ENCODE measurements at regions not wholly inside any gene's neighbourhood (a gene's known extent, or its start where the extent isn't known, plus 50 kb on each side); places are given as distances from the start of the nearest gene placed in this dataset.
"Not testable (repeated sequence)": the region's sequence is repeated elsewhere in the genome, so short reads cannot be mapped to it uniquely, and the experiment has no call there.

GRCh38 chr5:126115059-126115629 lies 308.1 kb upstream of the GRAMD2B start:
- DNase-seq (ENCODE audit: extremely low spot score) = no peak
- H3K27ac ChIP-seq (ENCODE audit: low read depth) = no peak overlapping the region
- no peaks in the 10 kb centered on the region for H3K36me3 ChIP-seq (ENCODE audit: insufficient read depth)
- no peak overlapping the region for H3K4me3 ChIP-seq (ENCODE audit: low read depth, low read length)
- 70% methylated on average over 2 of the region's 2 CpGs for whole genome bisulfite sequencing
- H3K4me1 ChIP-seq (ENCODE audit: insufficient read depth) = no peaks in the 10 kb centered on the region

GRCh38 chr5:126117044-126117443 lies 306.2 kb upstream of the GRAMD2B start:
- H3K4me3 ChIP-seq (ENCODE audit: low read depth, low read length) = no peak overlapping the region
- 32% methylated on average over 1 of the region's 1 CpG for WGBS
- no peaks in the 10 kb centered on the region for H3K4me1 ChIP-seq (ENCODE audit: insufficient read depth)
- no peaks in the 10 kb centered on the region for H3K36me3 ChIP-seq (ENCODE audit: insufficient read depth)
- H3K27ac ChIP-seq (ENCODE audit: low read depth) = no peak overlapping the region
- no peak for DNase-seq (ENCODE audit: extremely low spot score)

- Histone ChIP-seq H3K27ac (ENCODE audit: low read depth) (no peak overlapping the region), H3K4me1 (ENCODE audit: insufficient read depth) (no peaks in the 10 kb centered on the region), H3K4me3 (ENCODE audit: low read depth, low read length) (no peak overlapping the region), H3K36me3 (ENCODE audit: insufficient read depth) (no peaks in the 10 kb centered on the region)
- no peak for DNase-seq (ENCODE audit: extremely low spot score)
- WGBS = 84% methylated on average over 4 of the region's 4 CpGs
Observed at GRCh38 chr5:126119887-126120442, 303.2 kb upstream of the GRAMD2B start.

GRCh38 chr5:126120939-126121338 lies 302.3 kb upstream of the GRAMD2B start:
- no peak overlapping the region for H3K27ac ChIP-seq (ENCODE audit: low read depth)
- 95% methylated on average over 1 of the region's 1 CpG for WGBS
- no peaks in the 10 kb centered on the region for H3K36me3 ChIP-seq (ENCODE audit: insufficient read depth)
- no peak overlapping the region for H3K4me3 ChIP-seq (ENCODE audit: low read depth, low read length)
- H3K4me1 ChIP-seq (ENCODE audit: insufficient read depth) = no peaks in the 10 kb centered on the region
- DNase-seq (ENCODE audit: extremely low spot score) = no peak

- no peaks in the 10 kb centered on the region for H3K4me1 ChIP-seq (ENCODE audit: insufficient read depth)
- no peak overlapping the region for H3K4me3 ChIP-seq (ENCODE audit: low read depth, low read length)
- no peaks in the 10 kb centered on the region for H3K36me3 ChIP-seq (ENCODE audit: insufficient read depth)
- WGBS = 78% methylated on average over 4 of the region's 4 CpGs
- DNase-seq (ENCODE audit: extremely low spot score) = no peak
- no peak overlapping the region for H3K27ac ChIP-seq (ENCODE audit: low read depth)
Observed at GRCh38 chr5:126122942-126123341, 300.3 kb upstream of the GRAMD2B start.

GRCh38 chr5:126124706-126125345 lies 298.4 kb upstream of the GRAMD2B start:
- no peaks in the 10 kb centered on the region for H3K4me1 ChIP-seq (ENCODE audit: insufficient read depth)
- 75% methylated on average over 4 of the region's 4 CpGs for WGBS
- DNase-seq (ENCODE audit: extremely low spot score) = no peak
- H3K36me3 ChIP-seq (ENCODE audit: insufficient read depth) = no peaks in the 10 kb centered on the region
- H3K4me3 ChIP-seq (ENCODE audit: low read depth, low read length) = no peak overlapping the region
- H3K27ac ChIP-seq (ENCODE audit: low read depth) = no peak overlapping the region

GRCh38 chr5:126125407-126125806 lies 297.8 kb upstream of the GRAMD2B start:
- H3K4me1 ChIP-seq (ENCODE audit: insufficient read depth) = no peaks in the 10 kb centered on the region
- H3K4me3 ChIP-seq (ENCODE audit: low read depth, low read length) = no peak overlapping the region
- no peak overlapping the region for H3K27ac ChIP-seq (ENCODE audit: low read depth)
- 88% methylated on average over 2 of the region's 2 CpGs for WGBS
- no peaks in the 10 kb centered on the region for H3K36me3 ChIP-seq (ENCODE audit: insufficient read depth)
- DNase-seq (ENCODE audit: extremely low spot score) = no peak

- 77% methylated on average over 4 of the region's 4 CpGs for WGBS
- DNase-seq (ENCODE audit: extremely low spot score) = no peak
- no peak overlapping the region for H3K27ac ChIP-seq (ENCODE audit: low read depth)
- no peak overlapping the region for H3K4me3 ChIP-seq (ENCODE audit: low read depth, low read length)
- no peaks in the 10 kb centered on the region for H3K36me3 ChIP-seq (ENCODE audit: insufficient read depth)
- H3K4me1 ChIP-seq (ENCODE audit: insufficient read depth) = no peaks in the 10 kb centered on the region
Observed at GRCh38 chr5:126126574-126126973, 296.6 kb upstream of the GRAMD2B start.

- WGBS = 90% methylated on average over 2 of the region's 2 CpGs
- H3K27ac ChIP-seq (ENCODE audit: low read depth) = not testable (repeated sequence)
Observed at GRCh38 chr5:126127371-126127770, 295.8 kb upstream of the GRAMD2B start.

GRCh38 chr5:126129431-126129830 lies 293.8 kb upstream of the GRAMD2B start:
- H3K4me3 ChIP-seq (ENCODE audit: low read depth, low read length) = no peak overlapping the region
- no peak overlapping the region for H3K27ac ChIP-seq (ENCODE audit: low read depth)
- H3K4me1 ChIP-seq (ENCODE audit: insufficient read depth) = no peaks in the 10 kb centered on the region
- no peaks in the 10 kb centered on the region for H3K36me3 ChIP-seq (ENCODE audit: insufficient read depth)
- no peak for DNase-seq (ENCODE audit: extremely low spot score)
- whole genome bisulfite sequencing = 71% methylated on average over 2 of the region's 2 CpGs

More at GRCh38 chr5:126127371-126127770, 295.8 kb upstream of the GRAMD2B start:
- DNase-seq (ENCODE audit: extremely low spot score); H3K4me1 ChIP-seq (ENCODE audit: insufficient read depth); H3K4me3 ChIP-seq (ENCODE audit: low read depth, low read length); H3K36me3 ChIP-seq (ENCODE audit: insufficient read depth): not testable (repeated sequence)

GRCh38 chr5:126133424-126133823 lies 289.8 kb upstream of the GRAMD2B start:
- Histone ChIP-seq H3K36me3 (ENCODE audit: insufficient read depth) (no peaks in the 10 kb centered on the region), H3K27ac (ENCODE audit: low read depth) (no peak overlapping the region), H3K4me1 (ENCODE audit: insufficient read depth) (no peaks in the 10 kb centered on the region), H3K4me3 (ENCODE audit: low read depth, low read length) (no peak overlapping the region)
- DNase-seq (ENCODE audit: extremely low spot score) = no peak
- WGBS = 78% methylated on average over 1 of the region's 1 CpG

GRCh38 chr5:126137891-126138280 lies 285.3 kb upstream of the GRAMD2B start:
- no peak for DNase-seq (ENCODE audit: extremely low spot score)
- no peak overlapping the region for H3K4me3 ChIP-seq (ENCODE audit: low read depth, low read length)
- WGBS = 43% methylated on average over 2 of the region's 2 CpGs

GRCh38 chr5:126138281-126138931 lies 284.8 kb upstream of the GRAMD2B start:
- Histone ChIP-seq H3K36me3 (ENCODE audit: insufficient read depth) (no peaks in the 10 kb centered on the region), H3K4me3 (ENCODE audit: low read depth, low read length) (no peak overlapping the region), H3K27ac (ENCODE audit: low read depth) (no peak overlapping the region), H3K4me1 (ENCODE audit: insufficient read depth) (no peaks in the 10 kb centered on the region)
- DNase-seq (ENCODE audit: extremely low spot score) = no peak
- 48% methylated on average over 3 of the region's 3 CpGs for WGBS

More at GRCh38 chr5:126137891-126138280, 285.3 kb upstream of the GRAMD2B start:
- Histone ChIP-seq H3K36me3 (ENCODE audit: insufficient read depth) (no peaks in the 10 kb centered on the region), H3K27ac (ENCODE audit: low read depth) (no peak overlapping the region), H3K4me1 (ENCODE audit: insufficient read depth) (no peaks in the 10 kb centered on the region)

GRCh38 chr5:126139086-126139485 lies 284.1 kb upstream of the GRAMD2B start:
- Histone ChIP-seq H3K4me1 (ENCODE audit: insufficient read depth) (no peaks in the 10 kb centered on the region), H3K27ac (ENCODE audit: low read depth) (no peak overlapping the region), H3K36me3 (ENCODE audit: insufficient read depth) (no peaks in the 10 kb centered on the region), H3K4me3 (ENCODE audit: low read depth, low read length) (no peak overlapping the region)
- DNase-seq (ENCODE audit: extremely low spot score) = no peak
- WGBS = 53% methylated on average over 2 of the region's 2 CpGs

Measured in urinary bladder (tissue), 3 donors.